ENCODE measurements at regions not wholly inside any gene's neighbourhood (a gene's known extent, or its start where the extent isn't known, plus 50 kb on each side); places are given as distances from the start of the nearest gene placed in this dataset.

GRCh38 chr5:158320178-158320674 lies 461.3 kb upstream of the CLINT1 start:
- TF ChIP-seq CTCF (optimal IDR thresholded peaks at IDR 0.05 in 1 of 3, IDR thresholded peaks at IDR 0.05 in 1 of 3, conservative IDR thresholded peaks at IDR 0.05 in 1 of 3; ENCODE audit: extremely low read depth in 1 of 3, insufficient read depth in 2 of 3, low read length in 3 of 3): no peak
- no peak for TF ChIP-seq EZH2 (IDR thresholded peaks at IDR 0.05; ENCODE audit: low read length)

Data from keratinocyte (primary cell).